Tibial artery (tissue), 4 donors: ENCODE measurements at regions not wholly inside any gene's neighbourhood (a gene's known extent, or its start where the extent isn't known, plus 50 kb on each side); places are given as distances from the start of the nearest gene placed in this dataset.

ENCODE experiments used
- DNase-seq, 2 donors: peaks; one replicate each; pipeline ENCODE4 v3.0.0-alpha.2; 2019
- H3K27ac ChIP-seq, 2 donors: fragments of 200-600 bp; sonication (generic) in 1 of 2; 1 replicate in 1 of 2; 2 replicates in 1 of 2; pipeline ENCODE4 v1.5.1; 2018 to 2019; ENCODE audit warnings: mild to moderate bottlenecking in 1 of 2
- H3K27me3 ChIP-seq, 2 donors: fragments of 200-600 bp; sonication (generic) in 1 of 2; one replicate each; pipeline versions ENCODE4 v1.5.1 to v1.6.0; 2016 to 2019
- H3K36me3 ChIP-seq, 3 donors: fragments of 200-600 bp; sonication (generic) in 2 of 3; one replicate each; pipeline ENCODE4 v1.5.1; 2016 to 2019; ENCODE audit warnings: mild to moderate bottlenecking in 2 of 3
- H3K4me1 ChIP-seq, 4 donors: fragments of 200-600 bp; sonication (generic) in 2 of 4; 1 replicate in 3 of 4; 2 replicates in 1 of 4; pipeline ENCODE4 v1.5.1; 2016 to 2019
- H3K4me3 ChIP-seq, 2 donors: fragments of 200-600 bp; sonication (generic) in 1 of 2; 1 replicate in 1 of 2; 2 replicates in 1 of 2; pipeline ENCODE4 v1.5.1; 2018 to 2019; ENCODE audit warnings: mild to moderate bottlenecking in 2 of 2
- H3K9me3 ChIP-seq, 3 donors: fragments of 200-600 bp; sonication (generic) in 1 of 3; one replicate each; pipeline ENCODE4 v1.5.1; 2016 to 2019
- CTCF ChIP-seq, 2 experiments: fragments of 200-600 bp in 1 of 2; fragments of 450-650 bp in 1 of 2; IDR thresholded peaks; one replicate each; pipeline ENCODE4 v1.5.1; 2017 to 2019; ENCODE audit warnings: antibody characterized with exemption in 2 of 2, mild to moderate bottlenecking in 1 of 2, moderate library complexity in 1 of 2
- intact Hi-C: fragments of 100-400 bp; cut with DNase I; formaldehyde crosslinking; loops from one replicate; pipeline ENCODE4 v1.15.0; 2023; ENCODE audit warnings: low total_unique reads

DNA sequence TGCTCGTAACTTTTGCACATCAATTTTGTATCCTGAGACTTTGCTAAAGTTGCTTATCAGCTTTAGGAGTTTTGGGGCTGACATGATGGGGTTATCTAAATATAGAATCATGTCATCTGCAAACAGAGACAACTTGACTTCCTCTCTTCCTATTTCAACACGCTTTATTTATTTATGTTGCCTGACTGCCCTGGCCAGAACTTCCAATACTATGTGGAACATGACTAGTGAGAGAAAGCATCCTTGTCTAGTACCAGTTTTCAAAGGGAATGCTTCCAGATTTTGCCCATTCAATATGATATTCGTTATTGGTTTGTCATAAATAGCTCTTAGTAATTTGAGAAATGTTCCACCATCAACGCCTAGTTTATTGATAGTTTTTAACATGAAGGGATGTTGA lies 65.4 kb upstream of the CDH12 start:
- Histone ChIP-seq H3K27ac (no peak overlapping the region), H3K36me3 (no peaks in the 10 kb centered on the region), H3K4me3 (no peak overlapping the region), H3K27me3 (no peaks in the 10 kb centered on the region), H3K4me1 (no peaks in the 10 kb centered on the region), H3K9me3 (no peaks in the 10 kb centered on the region)
- no peak for TF ChIP-seq CTCF (IDR thresholded peaks at IDR 0.05)
- intact Hi-C loops = no loop called here
- no peak for DNase-seq

- no peaks in the 10 kb centered on the region for H3K9me3 ChIP-seq
- H3K27ac ChIP-seq = no peak overlapping the region
- H3K27me3 ChIP-seq = no peaks in the 10 kb centered on the region
- H3K4me3 ChIP-seq = no peak overlapping the region
- TF ChIP-seq CTCF (IDR thresholded peaks at IDR 0.05) = no peak
- H3K4me1 ChIP-seq = no peaks in the 10 kb centered on the region
- intact Hi-C loops = no loop called here
- no peaks in the 10 kb centered on the region for H3K36me3 ChIP-seq
- no peak for DNase-seq
Measured at GRCh38 chr5:22916393-22916792, 63.2 kb upstream of the CDH12 start.

- Histone ChIP-seq H3K4me3 (no peak overlapping the region), H3K4me1 (no peaks in the 10 kb centered on the region), H3K9me3 (no peaks in the 10 kb centered on the region), H3K36me3 (no peaks in the 10 kb centered on the region), H3K27me3 (no peaks in the 10 kb centered on the region), H3K27ac (no peak overlapping the region)
- intact Hi-C loops = no loop called here
- TF ChIP-seq CTCF (IDR thresholded peaks at IDR 0.05) = no peak
- DNase-seq = no peak
Measured at GRCh38 chr5:22911019-22911418, 57.9 kb upstream of the CDH12 start.

- Histone ChIP-seq H3K36me3 (no peaks in the 10 kb centered on the region), H3K4me1 (no peaks in the 10 kb centered on the region), H3K9me3 (no peaks in the 10 kb centered on the region), H3K4me3 (no peak overlapping the region), H3K27me3 (no peaks in the 10 kb centered on the region), H3K27ac (no peak overlapping the region)
- intact Hi-C loops = no loop called here
- DNase-seq = no peak
- no peak for TF ChIP-seq CTCF (IDR thresholded peaks at IDR 0.05)
Measured at GRCh38 chr5:22910523-22910922, 57.4 kb upstream of the CDH12 start.

- Histone ChIP-seq H3K27me3 (no peaks in the 10 kb centered on the region), H3K4me1 (no peaks in the 10 kb centered on the region), H3K9me3 (no peaks in the 10 kb centered on the region), H3K27ac (no peak overlapping the region), H3K4me3 (no peak overlapping the region), H3K36me3 (no peaks in the 10 kb centered on the region)
- DNase-seq = no peak
- intact Hi-C loops = no loop called here
- no peak for TF ChIP-seq CTCF (IDR thresholded peaks at IDR 0.05)
Measured at GRCh38 chr5:22908586-22908985, 55.4 kb upstream of the CDH12 start.

GRCh38 chr5:22908129-22908528 lies 55.0 kb upstream of the CDH12 start:
- H3K4me1 ChIP-seq = no peaks in the 10 kb centered on the region
- H3K4me3 ChIP-seq = no peak overlapping the region
- H3K9me3 ChIP-seq = no peaks in the 10 kb centered on the region
- no peaks in the 10 kb centered on the region for H3K27me3 ChIP-seq
- intact Hi-C loops = no loop called here
- no peak for DNase-seq
- H3K27ac ChIP-seq = no peak overlapping the region
- H3K36me3 ChIP-seq = no peaks in the 10 kb centered on the region
- no peak for TF ChIP-seq CTCF (IDR thresholded peaks at IDR 0.05)
